IPS-18a (cell line): ENCODE measurements at regions not wholly inside any gene's neighbourhood (a gene's known extent, or its start where the extent isn't known, plus 50 kb on each side); places are given as distances from the start of the nearest gene placed in this dataset.

ENCODE experiments used
- H3K27ac ChIP-seq: one replicate; pipeline ENCODE4 v1.5.1; 2013; ENCODE audit warnings: low read length
- H3K27me3 ChIP-seq: one replicate; pipeline ENCODE4 v1.6.1; 2013; ENCODE audit warnings: mild to moderate bottlenecking, low read length; ENCODE audit not compliant: control insufficient read depth, insufficient read depth
- H3K36me3 ChIP-seq: one replicate; pipeline ENCODE4 v1.6.1; 2013; ENCODE audit warnings: low read depth, low read length; ENCODE audit not compliant: control insufficient read depth
- H3K4me1 ChIP-seq: one replicate; pipeline ENCODE4 v1.6.1; 2013; ENCODE audit warnings: low read depth, low read length; ENCODE audit not compliant: control insufficient read depth
- H3K4me3 ChIP-seq: one replicate; pipeline ENCODE4 v1.5.1; 2013; ENCODE audit warnings: low read length
- H3K9ac ChIP-seq: one replicate; pipeline ENCODE4 v1.6.1; 2013; ENCODE audit warnings: mild to moderate bottlenecking, low read length, moderate library complexity
- H3K9me3 ChIP-seq: one replicate; pipeline ENCODE4 v1.6.1; 2013; ENCODE audit warnings: low read depth, low read length; ENCODE audit not compliant: control insufficient read depth

GRCh38 chr10:44202952-44203351, 181.9 kb downstream of the CXCL12 start:
- no peaks in the 10 kb centered on the region for H3K27me3 ChIP-seq
- H3K27ac ChIP-seq: no peak overlapping the region
- no peak overlapping the region for H3K9ac ChIP-seq
- no peaks in the 10 kb centered on the region for H3K36me3 ChIP-seq
- H3K9me3 ChIP-seq: no peaks in the 10 kb centered on the region
- H3K4me3 ChIP-seq: no peak overlapping the region
- H3K4me1 ChIP-seq: peaks cover 13% of the 10 kb centered on the region

GRCh38 chr10:44201656-44202055, 183.2 kb downstream of the CXCL12 start:
- Histone ChIP-seq H3K9ac (no peak overlapping the region), H3K4me1 (peaks cover 13% of the 10 kb centered on the region), H3K27me3 (no peaks in the 10 kb centered on the region), H3K4me3 (no peak overlapping the region), H3K27ac (no peak overlapping the region), H3K36me3 (no peaks in the 10 kb centered on the region), H3K9me3 (no peaks in the 10 kb centered on the region)

- no peaks in the 10 kb centered on the region for H3K36me3 ChIP-seq
- no peaks in the 10 kb centered on the region for H3K9me3 ChIP-seq
- peaks cover 13% of the 10 kb centered on the region for H3K4me1 ChIP-seq
- no peaks in the 10 kb centered on the region for H3K27me3 ChIP-seq
- no peak overlapping the region for H3K4me3 ChIP-seq
- no peak overlapping the region for H3K9ac ChIP-seq
- no peak overlapping the region for H3K27ac ChIP-seq
Measured at GRCh38 chr10:44201011-44201410, 183.9 kb downstream of the CXCL12 start.

- Histone ChIP-seq H3K4me3 (no peak overlapping the region), H3K27me3 (no peaks in the 10 kb centered on the region), H3K9me3 (no peaks in the 10 kb centered on the region), H3K36me3 (no peaks in the 10 kb centered on the region), H3K9ac (no peak overlapping the region), H3K27ac (no peak overlapping the region), H3K4me1 (peaks cover 8% of the 10 kb centered on the region)
Measured at GRCh38 chr10:44199991-44200655, 184.8 kb downstream of the CXCL12 start.

GRCh38 chr10:44199267-44199666, 185.6 kb downstream of the CXCL12 start:
- Histone ChIP-seq H3K27ac (no peak overlapping the region), H3K4me3 (no peak overlapping the region), H3K27me3 (no peaks in the 10 kb centered on the region), H3K9ac (no peak overlapping the region), H3K4me1 (no peaks in the 10 kb centered on the region), H3K9me3 (no peaks in the 10 kb centered on the region), H3K36me3 (no peaks in the 10 kb centered on the region)

GRCh38 chr10:44198780-44199097, 186.2 kb downstream of the CXCL12 start:
- Histone ChIP-seq H3K4me3 (no peak overlapping the region), H3K9ac (no peak overlapping the region), H3K9me3 (no peaks in the 10 kb centered on the region), H3K27ac (no peak overlapping the region), H3K4me1 (no peaks in the 10 kb centered on the region), H3K27me3 (no peaks in the 10 kb centered on the region), H3K36me3 (no peaks in the 10 kb centered on the region)

GRCh38 chr10:44198096-44198779, 186.7 kb downstream of the CXCL12 start:
- Histone ChIP-seq H3K36me3 (no peaks in the 10 kb centered on the region), H3K27me3 (no peaks in the 10 kb centered on the region), H3K27ac (no peak overlapping the region), H3K4me3 (no peak overlapping the region), H3K9ac (no peak overlapping the region), H3K9me3 (no peaks in the 10 kb centered on the region), H3K4me1 (no peaks in the 10 kb centered on the region)

GRCh38 chr10:44197646-44198045, 187.3 kb downstream of the CXCL12 start:
- H3K27me3 ChIP-seq: no peaks in the 10 kb centered on the region
- no peak overlapping the region for H3K4me3 ChIP-seq
- no peaks in the 10 kb centered on the region for H3K9me3 ChIP-seq
- no peaks in the 10 kb centered on the region for H3K36me3 ChIP-seq
- no peaks in the 10 kb centered on the region for H3K4me1 ChIP-seq
- H3K27ac ChIP-seq: no peak overlapping the region
- no peak overlapping the region for H3K9ac ChIP-seq

- no peaks in the 10 kb centered on the region for H3K27me3 ChIP-seq
- no peaks in the 10 kb centered on the region for H3K9me3 ChIP-seq
Measured at GRCh38 chr10:44196336-44196735, 188.6 kb downstream of the CXCL12 start.

GRCh38 chr10:44196008-44196320, 188.9 kb downstream of the CXCL12 start:
- no peaks in the 10 kb centered on the region for H3K27me3 ChIP-seq
- H3K36me3 ChIP-seq: no peaks in the 10 kb centered on the region
- no peak overlapping the region for H3K9ac ChIP-seq
- no peak overlapping the region for H3K27ac ChIP-seq
- no peaks in the 10 kb centered on the region for H3K4me1 ChIP-seq
- no peaks in the 10 kb centered on the region for H3K9me3 ChIP-seq
- no peak overlapping the region for H3K4me3 ChIP-seq

More at GRCh38 chr10:44196336-44196735, 188.6 kb downstream of the CXCL12 start:
- H3K36me3 ChIP-seq: no peaks in the 10 kb centered on the region
- H3K4me3 ChIP-seq: no peak overlapping the region
- H3K4me1 ChIP-seq: no peaks in the 10 kb centered on the region
- no peak overlapping the region for H3K9ac ChIP-seq
- no peak overlapping the region for H3K27ac ChIP-seq

GRCh38 chr10:44195112-44196007, 189.5 kb downstream of the CXCL12 start:
- Histone ChIP-seq H3K4me3 (no peak overlapping the region), H3K4me1 (no peaks in the 10 kb centered on the region), H3K36me3 (no peaks in the 10 kb centered on the region), H3K9me3 (no peaks in the 10 kb centered on the region), H3K27ac (no peak overlapping the region), H3K27me3 (no peaks in the 10 kb centered on the region), H3K9ac (no peak overlapping the region)
